ENCODE measurements at regions not wholly inside any gene's neighbourhood (a gene's known extent, or its start where the extent isn't known, plus 50 kb on each side); places are given as distances from the start of the nearest gene placed in this dataset.
"Not testable (repeated sequence)": the region's sequence is repeated elsewhere in the genome, so short reads cannot be mapped to it uniquely, and the experiment has no call there.

GRCh38 chr2:87318814-87319491 is 297.3 kb upstream of the PLGLB1 start:
- not testable (repeated sequence) for TF ChIP-seq ISL1 (CRISPR knock-in tag; IDR thresholded peaks at IDR 0.05); PATZ1 (CRISPR knock-in tag; IDR thresholded peaks at IDR 0.05; ENCODE audit: borderline replicate concordance); ZC3H10 (CRISPR knock-in tag; IDR thresholded peaks at IDR 0.05); PPARA (CRISPR knock-in tag; IDR thresholded peaks at IDR 0.05; ENCODE audit: borderline replicate concordance); RARB (CRISPR knock-in tag; IDR thresholded peaks at IDR 0.05); ZFP3 (CRISPR knock-in tag; IDR thresholded peaks at IDR 0.05); CSDC2 (CRISPR knock-in tag; IDR thresholded peaks at IDR 0.05); POU6F1 (CRISPR knock-in tag; IDR thresholded peaks at IDR 0.05; ENCODE audit: borderline replicate concordance, low read depth); TOX (CRISPR knock-in tag; IDR thresholded peaks at IDR 0.05; ENCODE audit: borderline replicate concordance); CSRNP3 (CRISPR knock-in tag; IDR thresholded peaks at IDR 0.05); ARNTL (CRISPR knock-in tag; IDR thresholded peaks at IDR 0.05; ENCODE audit: borderline replicate concordance, low read depth); CREB5 (CRISPR knock-in tag; IDR thresholded peaks at IDR 0.05; ENCODE audit: low read depth)

Measured in SK-N-SH treated with all-trans-retinoic acid at 6 μM for 48 hours (cell line).